Muscle layer of duodenum (tissue), 2 donors: ENCODE measurements at regions not wholly inside any gene's neighbourhood (a gene's known extent, or its start where the extent isn't known, plus 50 kb on each side); places are given as distances from the start of the nearest gene placed in this dataset.

ENCODE experiments used
- H3K27ac ChIP-seq: one replicate; pipeline ENCODE4 v1.7.0; 2013; ENCODE audit warnings: mild to moderate bottlenecking, low read length
- H3K27me3 ChIP-seq: one replicate; pipeline ENCODE4 v1.7.0; 2013; ENCODE audit warnings: low read depth, mild to moderate bottlenecking, control low read depth, low read length
- H3K36me3 ChIP-seq, 2 donors: one replicate each; pipeline ENCODE4 v1.7.0; 2013; ENCODE audit warnings: low read length in 2 of 2, control low read depth in 1 of 2, mild to moderate bottlenecking in 1 of 2; ENCODE audit not compliant: insufficient read depth in 2 of 2, control insufficient read depth in 1 of 2
- H3K4me1 ChIP-seq, 2 donors: one replicate each; pipeline ENCODE4 v1.7.0; 2013; ENCODE audit warnings: low read length in 2 of 2, mild to moderate bottlenecking in 2 of 2, control low read depth in 1 of 2, moderate library complexity in 1 of 2; ENCODE audit not compliant: insufficient read depth in 2 of 2, control insufficient read depth in 1 of 2
- H3K4me3 ChIP-seq, 2 donors: one replicate each; pipeline ENCODE4 v1.7.0; 2013; ENCODE audit warnings: low read length in 2 of 2, low read depth in 1 of 2, mild to moderate bottlenecking in 1 of 2
- H3K9me3 ChIP-seq, 2 donors: one replicate each; pipeline ENCODE4 v1.7.0; 2013; ENCODE audit warnings: low read length in 2 of 2, control low read depth in 1 of 2, mild to moderate bottlenecking in 1 of 2; ENCODE audit not compliant: control insufficient read depth in 1 of 2
- donor health status: healthy.

DNA sequence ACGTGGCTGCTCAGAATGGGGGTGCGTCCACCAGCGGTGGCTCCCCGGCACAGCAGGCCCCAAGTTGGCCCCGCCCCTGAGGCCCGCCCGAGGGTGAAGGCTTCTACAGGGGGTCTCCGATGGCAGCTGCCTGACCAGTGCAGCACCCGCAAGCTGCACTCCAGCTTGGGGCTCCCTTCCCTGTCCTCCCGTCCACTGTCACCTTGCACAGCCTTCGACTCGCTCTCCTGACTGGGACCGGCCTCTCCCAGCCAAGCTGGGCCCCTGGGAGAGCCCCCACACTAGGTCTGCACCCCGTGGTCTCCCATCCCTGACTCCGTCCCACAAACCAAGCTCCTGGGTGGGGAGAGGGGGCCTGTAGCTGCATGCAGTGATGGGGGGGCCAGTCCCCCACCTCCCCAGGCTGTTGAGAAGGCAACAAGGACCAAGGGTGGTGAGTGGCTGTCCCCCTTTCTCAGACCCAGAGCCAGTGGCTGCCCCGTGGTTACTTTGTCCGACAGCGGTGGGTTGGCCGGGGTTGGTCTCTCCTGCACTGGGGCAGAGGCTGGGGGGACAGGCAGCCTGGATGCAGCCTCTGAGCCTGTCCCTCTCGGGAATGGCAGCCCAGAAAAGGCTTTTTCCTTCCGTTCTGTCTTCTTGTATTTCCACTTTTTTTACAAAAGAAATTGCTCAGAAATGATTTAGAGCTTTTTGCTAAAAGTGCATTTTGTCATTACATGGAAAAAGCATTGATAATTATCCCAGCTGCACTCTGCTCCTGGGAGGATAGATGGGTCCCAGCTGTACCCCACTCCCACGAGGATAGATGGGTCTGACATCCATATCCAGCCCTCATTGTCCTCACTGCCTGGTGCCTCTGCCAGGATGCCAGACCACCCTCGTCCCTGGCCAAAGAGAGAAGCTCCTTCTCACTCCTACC lies 217.0 kb downstream of the KIF26A start:
- Histone ChIP-seq H3K4me3 (no peak overlapping the region), H3K4me1 (peaks cover 0 to 3% of the 10 kb centered on the region in 2 donors), H3K27ac (no peak overlapping the region), H3K9me3 (peaks cover 0 to 8% of the 10 kb centered on the region in 2 donors), H3K36me3 (no peaks in the 10 kb centered on the region), H3K27me3 (no peaks in the 10 kb centered on the region)

DNA sequence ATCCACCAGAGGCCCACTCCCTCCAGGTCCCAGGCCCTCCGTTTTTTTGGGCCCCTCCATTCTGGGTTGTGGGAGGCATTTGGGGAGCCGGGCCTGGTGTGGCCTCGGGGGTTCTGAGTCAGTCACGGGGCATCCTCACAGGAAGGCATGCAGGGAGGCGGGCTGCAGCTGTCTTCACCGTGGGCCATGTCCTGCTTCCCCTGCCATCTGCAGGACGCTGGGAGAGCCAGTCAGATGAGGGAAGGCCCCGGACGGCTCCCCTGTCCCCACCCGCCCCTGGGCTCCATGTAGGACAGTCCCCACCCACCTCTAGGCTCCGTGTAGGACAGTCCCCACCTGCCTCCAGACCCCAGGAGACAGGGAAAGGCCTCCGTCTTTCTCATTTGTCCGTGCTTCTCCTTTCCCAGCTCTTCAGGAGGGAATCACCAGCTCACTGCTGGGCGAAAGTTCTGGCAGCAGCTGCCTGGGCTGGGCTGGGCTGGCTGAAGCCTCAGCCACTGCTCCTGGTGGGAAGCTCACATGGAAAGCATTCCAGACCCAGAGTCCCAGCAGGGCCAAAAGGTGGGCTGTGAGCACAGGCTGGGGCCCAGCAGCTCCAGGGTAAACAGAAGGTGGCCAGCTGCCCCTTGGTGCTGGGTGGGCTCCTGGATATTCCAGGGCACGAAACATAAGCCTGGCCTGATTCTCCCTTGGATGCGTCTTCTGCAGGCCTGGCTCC lies 217.8 kb downstream of the KIF26A start:
- no peaks in the 10 kb centered on the region for H3K27me3 ChIP-seq
- H3K9me3 ChIP-seq = peaks cover 0 to 8% of the 10 kb centered on the region in 2 donors
- no peak overlapping the region for H3K27ac ChIP-seq
- no peaks in the 10 kb centered on the region for H3K36me3 ChIP-seq
- no peaks in the 10 kb centered on the region for H3K4me1 ChIP-seq
- H3K4me3 ChIP-seq = no peak overlapping the region

DNA sequence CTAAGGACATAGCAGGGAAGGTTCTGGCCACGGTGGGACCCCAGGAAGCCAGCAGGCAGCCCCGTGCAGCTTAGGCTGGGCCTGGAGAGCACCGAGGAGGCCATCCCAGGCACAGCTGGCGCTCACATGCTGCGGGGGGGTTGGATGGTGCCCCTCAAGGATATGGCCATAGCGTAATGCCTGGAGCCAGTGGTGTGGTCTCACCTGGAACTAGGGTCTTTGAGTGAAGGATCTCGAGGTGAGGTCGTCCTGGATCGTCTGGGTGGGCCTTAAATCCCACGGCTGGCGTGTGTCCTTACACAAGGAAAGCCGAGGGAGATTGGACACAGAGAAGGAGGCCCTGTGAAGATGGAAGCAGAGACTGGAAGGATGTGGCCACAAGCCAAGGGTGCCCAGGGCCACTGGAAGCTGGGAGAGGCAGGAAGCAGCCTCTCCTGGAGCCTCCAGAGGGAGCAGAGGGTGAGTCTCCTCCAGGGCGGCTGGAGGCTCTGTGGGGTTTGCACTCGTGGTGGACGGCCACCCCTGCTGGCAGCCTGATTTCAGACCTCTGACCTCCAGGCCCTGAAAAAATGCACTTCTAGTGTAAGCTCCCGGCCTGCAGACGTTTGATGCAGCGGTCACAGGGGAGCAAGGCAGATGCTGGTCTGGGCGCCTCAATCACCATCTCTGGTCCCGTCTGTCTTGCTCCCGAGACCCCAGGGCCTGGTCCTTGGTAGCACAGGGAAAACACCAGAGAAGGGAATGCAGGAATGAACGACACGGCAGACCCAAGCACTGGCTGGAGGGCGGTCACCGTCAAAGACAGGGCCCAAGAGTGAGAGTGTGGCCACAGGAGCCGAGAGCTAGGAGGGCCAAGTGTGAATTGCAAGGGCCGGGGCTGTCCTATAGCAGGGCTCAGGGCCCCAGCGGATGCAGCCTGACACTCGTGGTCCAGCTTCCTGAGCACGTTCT lies 218.6 kb downstream of the KIF26A start:
- Histone ChIP-seq H3K9me3 (peaks cover 0 to 8% of the 10 kb centered on the region in 2 donors), H3K4me1 (no peaks in the 10 kb centered on the region), H3K36me3 (no peaks in the 10 kb centered on the region), H3K27ac (no peak overlapping the region), H3K4me3 (no peak overlapping the region), H3K27me3 (no peaks in the 10 kb centered on the region)

DNA sequence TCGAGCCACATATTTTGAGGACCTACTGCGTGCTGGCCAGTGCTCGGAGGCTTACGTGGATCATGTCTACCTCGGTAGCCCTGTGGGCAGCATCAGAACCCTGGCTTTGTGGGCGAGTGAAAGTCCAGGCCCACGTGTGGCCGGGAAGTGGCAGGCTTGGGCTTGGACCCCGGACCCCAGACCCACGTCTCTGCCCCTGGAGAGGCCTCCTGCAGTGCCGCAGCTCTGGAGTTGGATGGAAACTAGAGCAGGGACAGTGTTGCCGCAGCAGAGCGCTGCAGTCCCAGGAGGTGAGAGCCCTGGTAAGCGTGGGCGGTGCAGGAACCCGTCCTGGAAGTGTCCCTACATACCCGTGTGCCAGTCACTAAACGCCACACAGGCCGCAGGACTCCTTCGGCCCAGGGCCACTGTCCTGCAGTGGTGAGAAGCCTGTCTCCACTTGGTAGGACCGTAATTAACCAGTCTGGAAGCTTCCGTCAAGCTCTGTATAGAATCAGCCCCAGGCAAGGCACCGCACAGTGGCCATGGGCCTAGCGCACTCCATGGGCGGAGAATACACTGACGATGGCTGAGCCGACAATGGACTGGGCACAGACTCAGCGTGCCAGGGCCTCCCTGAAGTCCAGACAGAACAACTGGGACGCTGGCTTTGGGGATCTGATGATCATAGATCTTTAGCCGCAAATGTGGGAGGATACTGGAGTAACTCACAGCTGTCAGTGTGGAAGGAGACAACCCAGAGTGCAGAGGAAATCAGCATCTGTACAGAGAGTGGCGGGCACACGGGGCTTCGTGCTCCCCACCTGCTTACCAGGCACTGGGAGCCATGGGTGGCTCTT lies 219.5 kb downstream of the KIF26A start:
- H3K36me3 ChIP-seq = no peaks in the 10 kb centered on the region
- no peaks in the 10 kb centered on the region for H3K27me3 ChIP-seq
- H3K27ac ChIP-seq = no peak overlapping the region
- no peak overlapping the region for H3K4me3 ChIP-seq
- no peaks in the 10 kb centered on the region for H3K4me1 ChIP-seq
- no peaks in the 10 kb centered on the region for H3K9me3 ChIP-seq

DNA sequence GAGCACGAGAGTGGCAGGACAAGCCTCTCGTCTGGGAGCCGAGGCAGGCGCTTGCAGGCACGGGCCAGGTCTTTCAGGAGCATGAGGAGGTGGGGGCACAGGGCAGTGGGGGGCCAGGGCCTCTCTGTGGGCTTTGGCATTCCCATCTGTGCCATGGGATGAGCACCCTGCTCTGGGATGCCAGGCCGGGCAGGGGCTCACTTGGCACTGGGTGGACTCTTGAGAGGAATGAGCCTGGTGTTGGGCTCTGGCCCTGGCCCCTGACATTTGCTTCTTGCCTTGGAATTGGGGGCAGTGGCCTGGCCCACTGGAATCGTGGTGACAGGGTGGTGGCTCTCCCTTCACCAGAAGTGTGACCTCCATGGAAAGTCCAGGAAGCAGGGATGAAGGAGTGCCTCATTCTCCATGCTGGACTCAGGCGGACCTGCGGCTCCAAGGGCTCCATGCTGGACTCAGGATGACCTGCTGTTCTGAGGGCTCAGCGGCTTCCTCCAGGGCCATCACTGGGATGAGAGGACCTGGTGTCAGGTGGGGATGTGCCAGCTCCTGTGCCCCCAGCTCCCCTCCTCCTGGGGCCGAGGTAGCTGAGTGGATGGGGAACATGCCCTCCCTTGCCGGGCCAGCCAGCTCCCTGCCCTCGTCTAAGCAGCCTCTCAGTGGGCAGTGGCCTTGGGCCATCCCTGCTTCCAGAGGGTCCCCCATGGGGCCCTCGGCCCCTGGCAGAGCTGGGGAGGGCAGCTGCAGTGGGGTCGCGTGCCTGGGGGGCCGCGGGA lies 220.3 kb downstream of the KIF26A start:
- no peaks in the 10 kb centered on the region for H3K9me3 ChIP-seq
- H3K27me3 ChIP-seq = no peaks in the 10 kb centered on the region
- no peak overlapping the region for H3K4me3 ChIP-seq
- no peak overlapping the region for H3K27ac ChIP-seq
- H3K4me1 ChIP-seq = no peaks in the 10 kb centered on the region
- H3K36me3 ChIP-seq = no peaks in the 10 kb centered on the region

DNA sequence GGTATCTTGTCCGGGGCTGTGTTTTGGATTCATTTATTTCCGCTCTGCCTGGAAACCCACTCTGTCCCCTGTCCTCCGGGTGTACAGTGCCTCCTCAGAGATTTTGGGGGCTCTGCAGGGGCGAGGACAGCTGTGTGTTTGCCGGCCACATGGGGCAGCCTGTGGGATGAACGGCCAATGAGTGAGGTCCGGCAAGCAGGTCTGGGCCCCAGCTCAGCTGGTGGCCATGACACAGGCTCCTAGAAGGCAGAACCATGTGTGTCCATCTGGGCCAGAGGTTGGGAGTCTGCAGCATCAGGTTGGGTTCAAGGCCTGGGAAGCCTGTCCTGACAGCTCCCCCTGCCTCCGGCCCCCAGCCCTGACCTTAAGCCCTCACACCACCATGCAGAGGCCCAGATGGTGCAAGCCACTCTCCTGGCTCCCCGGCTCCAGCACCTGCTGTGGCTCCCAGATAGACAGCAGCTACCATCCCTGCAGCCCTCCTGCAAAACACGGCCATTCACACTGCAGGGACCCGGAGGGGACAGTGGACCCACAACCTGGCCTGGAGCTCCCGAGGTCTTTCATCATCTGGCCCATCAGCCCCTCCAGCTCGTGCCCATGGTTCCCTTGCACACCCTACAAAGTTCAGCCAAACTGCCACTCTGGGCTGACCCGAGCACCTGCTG lies 220.1 kb upstream of the C14orf180 start:
- no peaks in the 10 kb centered on the region for H3K36me3 ChIP-seq
- no peak overlapping the region for H3K4me3 ChIP-seq
- no peaks in the 10 kb centered on the region for H3K27me3 ChIP-seq
- peaks cover 0 to under 1% of the 10 kb centered on the region in 2 donors for H3K9me3 ChIP-seq
- H3K27ac ChIP-seq = no peak overlapping the region
- no peaks in the 10 kb centered on the region for H3K4me1 ChIP-seq

DNA sequence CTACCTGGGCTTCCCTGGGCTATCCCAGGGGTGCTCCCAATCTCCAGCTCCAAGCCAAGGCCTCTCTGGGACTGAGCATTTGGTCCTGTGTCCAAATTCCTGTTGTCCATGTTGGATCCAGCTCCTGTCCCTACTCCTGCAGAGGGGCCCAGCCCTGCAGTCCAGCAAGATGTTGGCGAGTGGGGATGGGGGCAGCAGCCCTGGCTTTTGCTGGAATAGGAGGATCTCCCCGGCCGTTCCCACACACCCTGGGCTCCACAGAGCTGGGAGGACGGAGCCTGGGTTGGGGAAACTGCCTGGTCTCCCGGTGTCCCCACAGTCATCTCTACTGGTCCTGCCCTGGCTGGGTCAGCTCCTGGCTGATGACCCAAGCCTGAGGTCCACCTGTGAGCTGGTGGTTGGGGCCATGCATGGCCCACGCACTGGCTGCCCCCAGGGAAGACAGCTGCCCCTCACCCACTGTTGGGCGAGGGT lies 219.6 kb upstream of the C14orf180 start:
- peaks cover 0 to 6% of the 10 kb centered on the region in 2 donors for H3K9me3 ChIP-seq
- H3K4me3 ChIP-seq = no peak overlapping the region
- no peaks in the 10 kb centered on the region for H3K27me3 ChIP-seq
- no peaks in the 10 kb centered on the region for H3K36me3 ChIP-seq
- no peak overlapping the region for H3K27ac ChIP-seq
- no peaks in the 10 kb centered on the region for H3K4me1 ChIP-seq

DNA sequence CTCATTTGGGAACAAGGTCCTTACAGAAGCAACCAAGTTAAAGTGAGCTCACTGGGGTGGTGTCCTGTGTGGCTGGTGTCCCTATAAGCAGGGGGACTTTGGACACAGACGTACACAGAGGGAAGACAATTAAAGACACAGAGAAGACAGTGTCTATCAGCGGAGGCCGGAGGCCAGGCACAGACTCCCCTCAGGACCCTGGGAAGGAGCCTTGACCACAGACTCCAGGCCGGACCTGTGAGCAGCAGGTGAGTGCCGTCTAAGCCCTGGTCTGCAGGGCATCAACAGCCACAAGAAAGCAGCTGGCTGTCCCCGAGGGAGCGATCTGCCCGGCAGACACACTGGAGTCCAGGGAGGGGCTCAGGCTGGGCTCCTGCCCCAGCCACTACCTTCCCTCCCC lies 219.1 kb upstream of the C14orf180 start:
- Histone ChIP-seq H3K27me3 (no peaks in the 10 kb centered on the region), H3K4me3 (no peak overlapping the region), H3K27ac (no peak overlapping the region)

DNA sequence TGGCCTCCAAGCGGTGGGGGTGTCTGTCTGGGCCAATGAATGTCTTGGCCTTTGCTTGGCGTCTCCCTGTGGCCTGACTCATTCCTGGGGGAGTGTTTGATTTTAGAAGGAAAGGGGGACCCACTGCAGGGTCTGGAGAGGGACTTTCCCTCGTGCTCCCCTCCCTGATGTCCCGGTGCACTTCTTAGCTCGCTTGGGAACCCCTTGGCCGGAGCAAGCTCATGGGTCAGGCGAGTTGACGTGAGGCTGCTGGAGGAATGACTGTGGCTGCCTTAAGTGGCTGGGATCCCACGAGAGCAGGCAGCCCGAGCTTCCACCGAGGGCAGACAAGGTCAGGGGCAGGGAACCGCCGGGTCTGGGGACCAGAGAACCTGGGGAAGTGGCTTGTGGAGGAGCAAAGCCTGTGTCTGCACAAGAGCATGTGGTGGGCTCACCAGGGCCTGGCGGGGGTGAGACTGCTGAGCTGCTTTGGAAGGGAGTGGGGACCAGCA lies 218.4 kb upstream of the C14orf180 start:
- no peaks in the 10 kb centered on the region for H3K36me3 ChIP-seq
- no peaks in the 10 kb centered on the region for H3K27me3 ChIP-seq
- H3K9me3 ChIP-seq = peaks cover 0 to 6% of the 10 kb centered on the region in 2 donors
- no peak overlapping the region for H3K4me3 ChIP-seq
- H3K4me1 ChIP-seq = no peaks in the 10 kb centered on the region
- H3K27ac ChIP-seq = no peak overlapping the region

More for the DNA sequence above, 219.1 kb upstream of the C14orf180 start:
- Histone ChIP-seq H3K9me3 (peaks cover 0 to 6% of the 10 kb centered on the region in 2 donors), H3K36me3 (no peaks in the 10 kb centered on the region), H3K4me1 (no peaks in the 10 kb centered on the region)
